Thoracic aorta (tissue), 2 donors: ENCODE measurements at regions not wholly inside any gene's neighbourhood (a gene's known extent, or its start where the extent isn't known, plus 50 kb on each side); places are given as distances from the start of the nearest gene placed in this dataset.

ENCODE experiments used
- ATAC-seq: fragments of 150-250 bp; one replicate; pipeline ENCODE4 v1.8.0; 2017; ENCODE audit warnings: low read depth; ENCODE audit not compliant: insufficient number of reproducible peaks, low FRiP score
- DNase-seq: peaks from one replicate; pipeline ENCODE4 v3.0.0-alpha.2; 2020; ENCODE audit warnings: low spot score
- H3K27ac ChIP-seq, 2 donors: fragments of 200-600 bp; sonication (generic); 1 replicate in 1 of 2; 2 replicates in 1 of 2; pipeline ENCODE4 v1.5.1; 2016; ENCODE audit warnings: mild to moderate bottlenecking in 2 of 2, moderate library complexity in 2 of 2
- H3K27me3 ChIP-seq: fragments of 200-600 bp; sonication (generic); replicated peaks from 2 replicates; pipeline ENCODE4 v1.6.0; 2016; ENCODE audit warnings: mild to moderate bottlenecking; ENCODE audit not compliant: insufficient read depth
- H3K36me3 ChIP-seq: fragments of 200-600 bp; sonication (generic); one replicate; pipeline ENCODE4 v1.5.1; 2016
- H3K4me1 ChIP-seq, 2 donors: fragments of 200-600 bp; sonication (generic); 1 replicate in 1 of 2; 2 replicates in 1 of 2; pipeline versions ENCODE4 v1.5.1 to v1.6.0; 2016; ENCODE audit warnings: low read depth in 2 of 2, mild to moderate bottlenecking in 1 of 2; ENCODE audit not compliant: control insufficient read depth in 1 of 2
- H3K4me3 ChIP-seq: fragments of 200-600 bp; sonication (generic); 2 replicates; pipeline ENCODE4 v1.5.1; 2016; ENCODE audit warnings: mild to moderate bottlenecking
- H3K9me3 ChIP-seq: fragments of 200-600 bp; sonication (generic); 2 replicates; pipeline ENCODE4 v1.5.1; 2016
- CTCF ChIP-seq: fragments of 200-600 bp; sonication (generic); IDR thresholded peaks from one replicate; pipeline ENCODE4 v1.5.1; 2019; ENCODE audit warnings: antibody characterized with exemption

GRCh38 chr2:235155163-235155562 is 203.3 kb downstream of the SH3BP4 start:
- Histone ChIP-seq H3K4me1 (no peaks in the 10 kb centered on the region), H3K9me3 (no peaks in the 10 kb centered on the region), H3K4me3 (no peak overlapping the region), H3K36me3 (no peaks in the 10 kb centered on the region), H3K27me3 (peaks cover 4% of the 10 kb centered on the region), H3K27ac (no peak overlapping the region)
- DNase-seq (no peak), ATAC-seq (no peak)
- TF ChIP-seq CTCF = no peak

GRCh38 chr2:235156055-235156454 is 204.2 kb downstream of the SH3BP4 start:
- Histone ChIP-seq H3K4me1 (no peaks in the 10 kb centered on the region), H3K36me3 (no peaks in the 10 kb centered on the region), H3K9me3 (no peaks in the 10 kb centered on the region), H3K27me3 (peaks cover 4% of the 10 kb centered on the region), H3K4me3 (no peak overlapping the region), H3K27ac (no peak overlapping the region)
- DNase-seq = no peak
- ATAC-seq = no peak
- no peak for TF ChIP-seq CTCF

- H3K4me3 ChIP-seq = no peak overlapping the region
- peaks cover 4% of the 10 kb centered on the region for H3K27me3 ChIP-seq
- H3K27ac ChIP-seq = no peak overlapping the region
- H3K36me3 ChIP-seq = no peaks in the 10 kb centered on the region
- no peaks in the 10 kb centered on the region for H3K9me3 ChIP-seq
- no peaks in the 10 kb centered on the region for H3K4me1 ChIP-seq
- TF ChIP-seq CTCF = no peak
- DNase-seq (no peak), ATAC-seq (no peak)
These were observed 206.1 kb downstream of the SH3BP4 start for GRCh38 chr2:235157746-235158482.

- Histone ChIP-seq H3K4me3 (no peak overlapping the region), H3K27me3 (peaks cover 4% of the 10 kb centered on the region), H3K4me1 (no peaks in the 10 kb centered on the region), H3K9me3 (no peaks in the 10 kb centered on the region), H3K36me3 (no peaks in the 10 kb centered on the region), H3K27ac (no peak overlapping the region)
- TF ChIP-seq CTCF = no peak
- ATAC-seq (no peak), DNase-seq (no peak)
These were observed 208.5 kb downstream of the SH3BP4 start for GRCh38 chr2:235160281-235160810.

- H3K4me3 ChIP-seq = no peak overlapping the region
- DNase-seq (no peak), ATAC-seq (no peak)
- TF ChIP-seq CTCF = no peak
- peaks cover 4% of the 10 kb centered on the region for H3K27me3 ChIP-seq
- no peaks in the 10 kb centered on the region for H3K4me1 ChIP-seq
- no peaks in the 10 kb centered on the region for H3K9me3 ChIP-seq
- H3K27ac ChIP-seq = no peak overlapping the region
- no peaks in the 10 kb centered on the region for H3K36me3 ChIP-seq
These were observed 209.7 kb downstream of the SH3BP4 start for GRCh38 chr2:235161565-235161964.
